ENCODE measurements at regions not wholly inside any gene's neighbourhood (a gene's known extent, or its start where the extent isn't known, plus 50 kb on each side); places are given as distances from the start of the nearest gene placed in this dataset.

- no peak for TF ChIP-seq REST (tag by site-specific recombination; IDR thresholded peaks at IDR 0.05)
- no peak for TF ChIP-seq ZNF24 (tag by site-specific recombination; IDR thresholded peaks at IDR 0.05)
- TF ChIP-seq PRDM4 (tag by site-specific recombination; IDR thresholded peaks at IDR 0.05), result no peak
- TF ChIP-seq CTCF (tag by site-specific recombination; IDR thresholded peaks at IDR 0.05), result no peak
- TF ChIP-seq ZNF423 (tag by site-specific recombination; IDR thresholded peaks at IDR 0.05), result no peak
- no peak for TF ChIP-seq PBX3 (CRISPR knock-in tag; IDR thresholded peaks at IDR 0.05)
- no peak for TF ChIP-seq MYNN (tag by site-specific recombination; IDR thresholded peaks at IDR 0.05; ENCODE audit: borderline replicate concordance)
- no peak for TF ChIP-seq ZNF777 (tag by site-specific recombination; IDR thresholded peaks at IDR 0.05; ENCODE audit: borderline replicate concordance)
Observed at GRCh38 chr6:85390775-85391174, 59.1 kb upstream of the NT5E start.
